H9 (cell line): ENCODE measurements at regions not wholly inside any gene's neighbourhood (a gene's known extent, or its start where the extent isn't known, plus 50 kb on each side); places are given as distances from the start of the nearest gene placed in this dataset.

Experiments
- DNase-seq: peaks from one replicate; pipeline ENCODE4 v3.0.0-alpha.2; 2017
- H2AFZ ChIP-seq: one replicate; pipeline ENCODE4 v1.6.1; 2013; ENCODE audit warnings: mild to moderate bottlenecking, low read length, control low read depth, moderate library complexity
- H2AK5ac ChIP-seq: 2 replicates; pipeline ENCODE4 v1.6.1; 2013; ENCODE audit warnings: low read length, control low read depth, mixed read lengths; ENCODE audit not compliant: insufficient read length
- H2BK120ac ChIP-seq: one replicate; pipeline ENCODE4 v1.6.1; 2013; ENCODE audit warnings: low read depth, mild to moderate bottlenecking, low read length, control low read depth, inconsistent platforms; ENCODE audit not compliant: poor library complexity, severe bottlenecking
- H2BK12ac ChIP-seq: 2 replicates; pipeline ENCODE4 v1.6.1; 2013; ENCODE audit warnings: low read length, control low read depth, mixed read lengths, low read depth; ENCODE audit not compliant: insufficient read length
- H2BK15ac ChIP-seq: 2 replicates; pipeline ENCODE4 v1.6.1; 2013; ENCODE audit warnings: low read depth, low read length, control low read depth
- H2BK20ac ChIP-seq: one replicate; pipeline ENCODE4 v1.6.1; 2013; ENCODE audit warnings: low read depth, mild to moderate bottlenecking, low read length, control low read depth, inconsistent platforms; ENCODE audit not compliant: poor library complexity, severe bottlenecking
- H2BK5ac ChIP-seq: 2 replicates; pipeline ENCODE4 v1.6.1; 2013; ENCODE audit warnings: low read length, control low read depth, mixed read lengths; ENCODE audit not compliant: insufficient read length
- H3K14ac ChIP-seq: 2 replicates; pipeline ENCODE4 v1.6.1; 2013; ENCODE audit warnings: low read length, control low read depth; ENCODE audit not compliant: insufficient read depth
- H3K18ac ChIP-seq: 2 replicates; pipeline ENCODE4 v1.6.1; 2013; ENCODE audit warnings: low read depth, mild to moderate bottlenecking, mixed read lengths, low read length, control low read depth; ENCODE audit not compliant: insufficient read length
- H3K23ac ChIP-seq: 2 replicates; pipeline ENCODE4 v1.6.1; 2013; ENCODE audit warnings: low read length, control low read depth, mixed read lengths, low read depth; ENCODE audit not compliant: insufficient read length
- H3K23me2 ChIP-seq: 2 replicates; pipeline ENCODE4 v1.6.1; 2013; ENCODE audit warnings: low read depth, mild to moderate bottlenecking, mixed read lengths, low read length, control low read depth; ENCODE audit not compliant: insufficient read length, poor library complexity, severe bottlenecking
- H3K27ac ChIP-seq: 2 replicates; pipeline ENCODE4 v1.5.1; 2013; ENCODE audit warnings: low read length, control low read depth, mixed read lengths, low read depth; ENCODE audit not compliant: insufficient read length
- H3K27me3 ChIP-seq: 2 replicates; pipeline ENCODE4 v1.6.1; 2013; ENCODE audit warnings: low read length, control low read depth, inconsistent platforms; ENCODE audit not compliant: insufficient read depth
- H3K4ac ChIP-seq: 2 replicates; pipeline ENCODE4 v1.6.1; 2013; ENCODE audit warnings: low read depth, mild to moderate bottlenecking, control low read depth, inconsistent platforms, low read length, moderate library complexity
- H3K4me1 ChIP-seq: 2 replicates; pipeline ENCODE4 v1.6.1; 2013; ENCODE audit warnings: low read length, control low read depth, inconsistent platforms; ENCODE audit not compliant: insufficient read depth
- H3K4me2 ChIP-seq: 2 replicates; pipeline ENCODE4 v1.6.1; 2013; ENCODE audit warnings: low read length, control low read depth, mixed read lengths; ENCODE audit not compliant: insufficient read length, insufficient read depth
- H3K56ac ChIP-seq: 2 replicates; pipeline ENCODE4 v1.6.1; 2013; ENCODE audit warnings: low read depth, mild to moderate bottlenecking, mixed read lengths, low read length, control low read depth; ENCODE audit not compliant: insufficient read length
- H3K79me1 ChIP-seq: 2 replicates; pipeline ENCODE4 v1.6.1; 2013; ENCODE audit warnings: low read depth, mild to moderate bottlenecking, moderate library complexity, low read length, control low read depth, inconsistent platforms; ENCODE audit not compliant: insufficient read depth, poor library complexity, severe bottlenecking
- H3K79me2 ChIP-seq: 2 replicates; pipeline ENCODE4 v1.6.1; 2013; ENCODE audit warnings: low read length, control low read depth, inconsistent platforms; ENCODE audit not compliant: insufficient read depth
- H3K9ac ChIP-seq: 2 replicates; pipeline ENCODE4 v1.6.1; 2013; ENCODE audit warnings: low read length, control low read depth, mixed read lengths; ENCODE audit not compliant: insufficient read length; ENCODE audit errors: extremely low read depth
- H3K9me3 ChIP-seq: one replicate; pipeline ENCODE4 v1.6.1; 2013; ENCODE audit warnings: low read depth, low read length, inconsistent platforms; ENCODE audit not compliant: control insufficient read depth
- H3T11ph ChIP-seq: one replicate; pipeline ENCODE4 v1.6.1; 2013; ENCODE audit warnings: mild to moderate bottlenecking, low read length, control low read depth, inconsistent platforms
- H4K20me1 ChIP-seq: one replicate; pipeline ENCODE4 v1.6.1; 2013; ENCODE audit not compliant: control insufficient read depth, insufficient read length, insufficient read depth
- H4K5ac ChIP-seq: 2 replicates; pipeline ENCODE4 v1.6.1; 2013; ENCODE audit warnings: low read depth, mild to moderate bottlenecking, mixed read lengths, low read length, control low read depth; ENCODE audit not compliant: insufficient read length
- H4K8ac ChIP-seq: replicated peaks from 2 replicates; pipeline ENCODE4 v1.6.1; 2013; ENCODE audit warnings: low read length, control low read depth, mixed read lengths, low read depth; ENCODE audit not compliant: insufficient read length
- H4K91ac ChIP-seq: 2 replicates; pipeline ENCODE4 v1.6.1; 2013; ENCODE audit warnings: low read depth, mild to moderate bottlenecking, moderate library complexity, mixed read lengths, low read length, control low read depth; ENCODE audit not compliant: insufficient read length
- H3K27ac Mint-ChIP-seq, 3 experiments: 2 replicates in 2 of 3; 3 replicates in 1 of 3; pipeline ENCODE4 v1.8.0; 2020 to 2021; ENCODE audit warnings: mixed read lengths in 3 of 3, mild to moderate bottlenecking in 1 of 3, moderate library complexity in 1 of 3
- H3K27me3 Mint-ChIP-seq: 2 replicates; pipeline ENCODE4 v1.8.0; 2021; ENCODE audit warnings: low read depth, mild to moderate bottlenecking, moderate library complexity, mixed read lengths
- H3K36me3 Mint-ChIP-seq, 3 experiments: 2 replicates in 2 of 3; 3 replicates in 1 of 3; pipeline ENCODE4 v1.8.0; 2020 to 2021; ENCODE audit warnings: low read depth in 3 of 3, mixed read lengths in 3 of 3; ENCODE audit not compliant: insufficient read depth in 1 of 3
- H3K4me1 Mint-ChIP-seq, 2 experiments: 2 replicates each; pipeline ENCODE4 v1.8.0; 2020; ENCODE audit warnings: mixed read lengths in 2 of 2
- H3K4me3 Mint-ChIP-seq, 2 experiments: 2 replicates in 1 of 2; 3 replicates in 1 of 2; pipeline ENCODE4 v1.8.0; 2020 to 2021; ENCODE audit warnings: mild to moderate bottlenecking in 2 of 2, mixed read lengths in 2 of 2, moderate library complexity in 1 of 2
- H3K9me3 Mint-ChIP-seq, 2 experiments: 2 replicates in 1 of 2; 3 replicates in 1 of 2; pipeline ENCODE4 v1.8.0; 2020; ENCODE audit warnings: mild to moderate bottlenecking in 2 of 2, mixed read lengths in 2 of 2, moderate library complexity in 1 of 2
- WGBS: extraction: QIAGEN DNeasy Blood & Tissue Kit; methylation state at CpG from one replicate; pipeline ENCODE4 v1.1.7; 2013; ENCODE audit warnings: missing lambda C conversion rate, low lambda C conversion rate, mixed read lengths; ENCODE audit not compliant: insufficient read length; ENCODE audit errors: extremely low coverage; 5-methylcytosine and 5-hydroxymethylcytosine counted together
- TF ChIP-seq, protein P1 (sequence below): fragments of 200-600 bp; sonication (generic); conservative IDR thresholded peaks from 3 replicates; pipeline ENCODE4 v1.8.0; 2021; ENCODE audit warnings: antibody characterized with exemption, mild to moderate bottlenecking

DNA sequence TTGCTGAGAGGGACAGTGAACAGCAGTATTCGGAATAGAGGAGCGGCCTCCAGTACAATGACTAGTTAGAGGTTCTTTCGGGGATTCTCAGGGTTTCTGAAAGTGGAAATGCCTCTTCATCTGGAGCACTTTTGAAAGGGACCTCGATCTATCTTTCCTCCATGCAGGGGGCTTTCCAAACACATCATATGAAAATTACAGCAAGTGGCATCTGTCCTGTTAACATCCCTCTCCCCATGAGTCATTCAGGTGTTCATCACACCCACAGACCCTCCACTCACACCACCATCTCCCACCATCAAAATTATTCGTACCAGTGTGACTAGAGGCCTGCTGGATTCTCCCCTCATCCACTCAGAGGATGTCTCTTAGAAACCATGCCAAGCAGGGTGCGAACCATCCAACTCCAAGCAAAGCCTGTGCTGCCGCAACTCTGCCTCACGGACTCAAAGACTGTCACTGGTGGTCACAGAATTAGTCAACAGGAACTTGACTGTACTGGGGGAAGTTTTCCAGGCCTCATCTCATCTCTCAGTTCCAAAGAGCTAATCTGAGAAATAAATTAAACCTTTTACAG lies 211.1 kb downstream of the MRPL39 start:
- Histone ChIP-seq H2AK5ac (no peak overlapping the region), H3K27ac (no peak overlapping the region), H3T11ph (no peak overlapping the region), H3K4ac (no peak overlapping the region), H3K9ac (no peak overlapping the region), H2BK20ac (no peak overlapping the region), H3K4me2 (no peak overlapping the region), H3K14ac (no peak overlapping the region), H2BK12ac (no peak overlapping the region), H2BK5ac (no peak overlapping the region), H3K79me1 (no peaks in the 10 kb centered on the region), H4K8ac (no peak overlapping the region), H2AFZ (no peak overlapping the region), H3K18ac (no peak overlapping the region), H4K20me1 (no peaks in the 10 kb centered on the region), H4K5ac (no peak overlapping the region), H2BK15ac (no peak overlapping the region), H2BK120ac (no peak overlapping the region), H3K79me2 (no peaks in the 10 kb centered on the region), H3K23ac (no peak overlapping the region), H3K23me2 (no peaks in the 10 kb centered on the region), H3K27me3 (no peaks in the 10 kb centered on the region), H4K91ac (no peak overlapping the region), H3K56ac (no peak overlapping the region), H3K4me1 (no peaks in the 10 kb centered on the region), H3K9me3 (no peaks in the 10 kb centered on the region)
- Mint-ChIP-seq H3K4me1 (no peaks in the 10 kb centered on the region), H3K4me3 (no peak overlapping the region), H3K36me3 (peaks cover 0 to 5% (median 0%) of the 10 kb centered on the region in 3 experiments; a peak in 1 of 7 replicates), H3K27me3 (no peaks in the 10 kb centered on the region), H3K9me3 (no peaks in the 10 kb centered on the region; a peak in 3 of 5 replicates), H3K27ac (0 out of 7 replicates have a peak overlapping the region, but pooled peaks of 1 of the 3 experiments have one; percentile 6)
- TF ChIP-seq, protein P1, sequence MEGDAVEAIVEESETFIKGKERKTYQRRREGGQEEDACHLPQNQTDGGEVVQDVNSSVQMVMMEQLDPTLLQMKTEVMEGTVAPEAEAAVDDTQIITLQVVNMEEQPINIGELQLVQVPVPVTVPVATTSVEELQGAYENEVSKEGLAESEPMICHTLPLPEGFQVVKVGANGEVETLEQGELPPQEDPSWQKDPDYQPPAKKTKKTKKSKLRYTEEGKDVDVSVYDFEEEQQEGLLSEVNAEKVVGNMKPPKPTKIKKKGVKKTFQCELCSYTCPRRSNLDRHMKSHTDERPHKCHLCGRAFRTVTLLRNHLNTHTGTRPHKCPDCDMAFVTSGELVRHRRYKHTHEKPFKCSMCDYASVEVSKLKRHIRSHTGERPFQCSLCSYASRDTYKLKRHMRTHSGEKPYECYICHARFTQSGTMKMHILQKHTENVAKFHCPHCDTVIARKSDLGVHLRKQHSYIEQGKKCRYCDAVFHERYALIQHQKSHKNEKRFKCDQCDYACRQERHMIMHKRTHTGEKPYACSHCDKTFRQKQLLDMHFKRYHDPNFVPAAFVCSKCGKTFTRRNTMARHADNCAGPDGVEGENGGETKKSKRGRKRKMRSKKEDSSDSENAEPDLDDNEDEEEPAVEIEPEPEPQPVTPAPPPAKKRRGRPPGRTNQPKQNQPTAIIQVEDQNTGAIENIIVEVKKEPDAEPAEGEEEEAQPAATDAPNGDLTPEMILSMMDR = no peak
- DNase-seq = no peak
- WGBS = no CpG with 5 or more reads among the region's 8 CpGs
